ENCODE measurements at regions not wholly inside any gene's neighbourhood (a gene's known extent, or its start where the extent isn't known, plus 50 kb on each side); places are given as distances from the start of the nearest gene placed in this dataset.
"Not testable (repeated sequence)": the region's sequence is repeated elsewhere in the genome, so short reads cannot be mapped to it uniquely, and the experiment has no call there.

- not testable (repeated sequence) for DNase-seq
These were observed 61.2 kb upstream of the ZNF322 start for GRCh38 chr6:26720663-26721218.

- DNase-seq: not testable (repeated sequence)
These were observed 70.6 kb upstream of the ZNF322 start for GRCh38 chr6:26730019-26730766.

- DNase-seq: not testable (repeated sequence)
These were observed 75.4 kb upstream of the ZNF322 start for GRCh38 chr6:26734776-26735472.

GRCh38 chr6:26739811-26740210 lies 80.3 kb upstream of the ZNF322 start:
- no peak for DNase-seq

GRCh38 chr6:26743157-26743821 lies 83.7 kb upstream of the ZNF322 start:
- no peak for DNase-seq

- DNase-seq: peak in 1 of 3 donors; percentile 12
These were observed 84.6 kb upstream of the ZNF322 start for GRCh38 chr6:26743941-26744699.

- not testable (repeated sequence) for DNase-seq
These were observed 85.3 kb upstream of the ZNF322 start for GRCh38 chr6:26744837-26745282.

GRCh38 chr6:26745964-26746363 lies 86.4 kb upstream of the ZNF322 start:
- not testable (repeated sequence) for DNase-seq

GRCh38 chr6:26749126-26749758 lies 89.7 kb upstream of the ZNF322 start:
- not testable (repeated sequence) for DNase-seq

- DNase-seq: not testable (repeated sequence)
These were observed 90.2 kb upstream of the ZNF322 start for GRCh38 chr6:26749759-26750126.

- DNase-seq: no peak
These were observed 94.7 kb upstream of the ZNF322 start for GRCh38 chr6:26754212-26754611.

GRCh38 chr6:26754801-26755200 lies 95.3 kb upstream of the ZNF322 start:
- DNase-seq: not testable (repeated sequence)

GRCh38 chr6:26756067-26756805 lies 96.7 kb upstream of the ZNF322 start:
- not testable (repeated sequence) for DNase-seq

- DNase-seq: not testable (repeated sequence)
These were observed 106.8 kb upstream of the ZNF322 start for GRCh38 chr6:26766203-26766902.

GRCh38 chr6:26770941-26771666 lies 111.6 kb upstream of the ZNF322 start:
- not testable (repeated sequence) for DNase-seq

GRCh38 chr6:26773414-26773813 lies 113.9 kb upstream of the ZNF322 start:
- DNase-seq: not testable (repeated sequence)

- not testable (repeated sequence) for DNase-seq
These were observed 121.0 kb upstream of the ZNF322 start for GRCh38 chr6:26780563-26780962.

- not testable (repeated sequence) for DNase-seq
These were observed 136.1 kb upstream of the ZNF322 start for GRCh38 chr6:26795474-26796307.

Data from suppressor macrophage treated with lipopolysaccharide for 1 hour (primary cell).